ENCODE measurements at regions not wholly inside any gene's neighbourhood (a gene's known extent, or its start where the extent isn't known, plus 50 kb on each side); places are given as distances from the start of the nearest gene placed in this dataset.

DNA sequence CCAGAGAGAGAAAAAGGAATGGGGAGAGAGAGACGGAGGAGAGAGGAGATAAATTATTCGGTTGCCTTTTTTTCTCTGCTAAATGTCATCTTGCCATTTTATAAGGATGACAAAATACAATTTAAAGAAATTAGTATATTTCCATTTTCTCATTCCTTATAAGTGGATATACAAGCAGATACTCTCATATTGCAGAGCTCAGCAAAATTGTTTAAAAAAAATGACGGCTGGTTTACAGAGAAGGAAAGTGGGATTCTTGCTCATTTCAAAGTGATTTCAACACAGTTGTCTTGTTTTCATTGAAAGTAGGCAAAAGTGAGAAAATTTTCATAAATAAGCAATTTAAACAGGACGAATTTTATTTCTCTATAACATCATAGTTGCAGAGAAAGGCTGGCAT lies 641.9 kb upstream of the CDH6 start:
- TF ChIP-seq, protein P1, sequence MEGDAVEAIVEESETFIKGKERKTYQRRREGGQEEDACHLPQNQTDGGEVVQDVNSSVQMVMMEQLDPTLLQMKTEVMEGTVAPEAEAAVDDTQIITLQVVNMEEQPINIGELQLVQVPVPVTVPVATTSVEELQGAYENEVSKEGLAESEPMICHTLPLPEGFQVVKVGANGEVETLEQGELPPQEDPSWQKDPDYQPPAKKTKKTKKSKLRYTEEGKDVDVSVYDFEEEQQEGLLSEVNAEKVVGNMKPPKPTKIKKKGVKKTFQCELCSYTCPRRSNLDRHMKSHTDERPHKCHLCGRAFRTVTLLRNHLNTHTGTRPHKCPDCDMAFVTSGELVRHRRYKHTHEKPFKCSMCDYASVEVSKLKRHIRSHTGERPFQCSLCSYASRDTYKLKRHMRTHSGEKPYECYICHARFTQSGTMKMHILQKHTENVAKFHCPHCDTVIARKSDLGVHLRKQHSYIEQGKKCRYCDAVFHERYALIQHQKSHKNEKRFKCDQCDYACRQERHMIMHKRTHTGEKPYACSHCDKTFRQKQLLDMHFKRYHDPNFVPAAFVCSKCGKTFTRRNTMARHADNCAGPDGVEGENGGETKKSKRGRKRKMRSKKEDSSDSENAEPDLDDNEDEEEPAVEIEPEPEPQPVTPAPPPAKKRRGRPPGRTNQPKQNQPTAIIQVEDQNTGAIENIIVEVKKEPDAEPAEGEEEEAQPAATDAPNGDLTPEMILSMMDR (IDR thresholded peaks at IDR 0.05) = no peak
- no peak for TF ChIP-seq POLR2A (IDR thresholded peaks at IDR 0.05)
- no peak for TF ChIP-seq POLR2AphosphoS5 (IDR thresholded peaks at IDR 0.05)
- TF ChIP-seq EP300 (IDR thresholded peaks at IDR 0.05) = no peak
